H1 (cell line): ENCODE measurements at regions not wholly inside any gene's neighbourhood (a gene's known extent, or its start where the extent isn't known, plus 50 kb on each side); places are given as distances from the start of the nearest gene placed in this dataset.
A peak's percentile ranks its signal among the peaks of the same experiment; 100 is the strongest.

Experiments
- CTCF ChIA-PET: fragments of 300-600 bp; sonication (Branson Sonifier 250); formaldehyde crosslinking; loops from one replicate; lab custom pipeline; 2021; ENCODE audit not compliant: partially characterized antibody; lab: Charles Lee
- POLR2A ChIA-PET: fragments of 300-600 bp; sonication (Branson Sonifier 250); formaldehyde crosslinking; loops from one replicate; lab custom pipeline; 2021; ENCODE audit warnings: inconsistent platforms; ENCODE audit not compliant: partially characterized antibody; lab: Charles Lee
- DNase-seq, 2 experiments: peaks; one replicate each; pipeline versions ENCODE4 v3.0.0 to v3.0.0-alpha.2; 2010 to 2022; ENCODE audit warnings: low spot score in 2 of 2, low read depth in 1 of 2, mixed read lengths in 1 of 2
- FAIRE-seq: peaks from 2 replicates; lab custom pipeline; 2011; peaks lifted over from hg19 to GRCh38; lab: Jason Lieb, UNC
- H2AFZ ChIP-seq: 2 replicates; pipeline ENCODE4 v1.8.1; 2012; ENCODE audit warnings: low read length, inconsistent platforms
- H2AK5ac ChIP-seq: 2 replicates; pipeline ENCODE4 v1.6.1; 2013; ENCODE audit warnings: low read depth, low read length
- H2BK120ac ChIP-seq: replicated peaks from 2 replicates; pipeline ENCODE3; 2013; ENCODE audit warnings: low read depth, low read length, inconsistent platforms
- H2BK12ac ChIP-seq: 2 replicates; pipeline ENCODE4 v1.6.1; 2013; ENCODE audit warnings: low read depth, low read length
- H2BK15ac ChIP-seq: 2 replicates; pipeline ENCODE4 v1.6.1; 2013; ENCODE audit warnings: low read length
- H2BK20ac ChIP-seq: 2 replicates; pipeline ENCODE4 v1.6.1; 2013; ENCODE audit warnings: low read length
- H2BK5ac ChIP-seq: 2 replicates; pipeline ENCODE4 v1.6.1; 2013; ENCODE audit warnings: low read depth, low read length
- H3K14ac ChIP-seq: 2 replicates; pipeline ENCODE4 v1.6.1; 2013; ENCODE audit warnings: inconsistent platforms; ENCODE audit not compliant: insufficient read length
- H3K18ac ChIP-seq: 2 replicates; pipeline ENCODE4 v1.6.1; 2013; ENCODE audit warnings: low read length; ENCODE audit errors: extremely low read depth
- H3K23ac ChIP-seq: 2 replicates; pipeline ENCODE4 v1.6.1; 2013; ENCODE audit warnings: inconsistent platforms; ENCODE audit not compliant: insufficient read length
- H3K23me2 ChIP-seq: 2 replicates; pipeline ENCODE4 v1.6.1; 2013; ENCODE audit warnings: low read depth, low read length
- H3K27ac ChIP-seq: 2 replicates; pipeline ENCODE4 v1.6.1; 2011; ENCODE audit warnings: low read depth, low read length, inconsistent platforms
- H3K27me3 ChIP-seq, 4 experiments: replicated peaks in 1 of 4; 1 replicate in 1 of 4; 2 replicates in 3 of 4; pipeline versions ENCODE4 v1.6.1 to v1.8.1; 2011 to 2013; ENCODE audit warnings: low read length in 3 of 4, mild to moderate bottlenecking in 3 of 4, inconsistent platforms in 2 of 4, mixed read lengths in 2 of 4, moderate library complexity in 1 of 4; ENCODE audit not compliant: control insufficient read depth in 3 of 4, insufficient read depth in 3 of 4; ENCODE audit errors: extremely low read depth in 1 of 4
- H3K36me3 ChIP-seq, 4 experiments: 2 replicates each; pipeline versions ENCODE4 v1.6.1 to v1.8.1; 2011 to 2013; ENCODE audit warnings: mild to moderate bottlenecking in 4 of 4, low read length in 3 of 4, moderate library complexity in 2 of 4, control low read depth in 1 of 4, inconsistent platforms in 1 of 4; ENCODE audit not compliant: insufficient read depth in 4 of 4, control insufficient read depth in 2 of 4
- H3K4ac ChIP-seq: replicated peaks from 2 replicates; pipeline ENCODE3; 2013; ENCODE audit warnings: low read length, low read depth, mixed read lengths, inconsistent platforms; ENCODE audit not compliant: insufficient read length
- H3K4me1 ChIP-seq, 4 experiments: replicated peaks in 1 of 4; 1 replicate in 1 of 4; 2 replicates in 3 of 4; pipeline versions ENCODE4 v1.6.1 to v1.8.1; 2011 to 2013; ENCODE audit warnings: low read length in 3 of 4, inconsistent platforms in 2 of 4, mixed read lengths in 1 of 4; ENCODE audit not compliant: insufficient read depth in 4 of 4, control insufficient read depth in 3 of 4
- H3K4me2 ChIP-seq, 2 experiments: 2 replicates each; pipeline versions ENCODE4 v1.6.1 to v1.8.1; 2011 to 2013; ENCODE audit warnings: low read depth in 2 of 2, low read length in 2 of 2, control low read depth in 1 of 2, inconsistent platforms in 1 of 2, mild to moderate bottlenecking in 1 of 2; ENCODE audit not compliant: insufficient read depth in 1 of 2
- H3K4me3 ChIP-seq, 4 experiments: fragments of 200-600, 300-600 bp in 1 of 4; sonication (generic), shearing (Covaris generic), sonication (Bioruptor Twin) in 1 of 4; 2 replicates each; pipeline versions ENCODE4 v1.5.1 to v1.8.1; 2011 to 2016; ENCODE audit warnings: low read length in 4 of 4, low read depth in 3 of 4, control low read depth in 2 of 4, inconsistent platforms in 2 of 4, mild to moderate bottlenecking in 2 of 4, mixed read lengths in 1 of 4, moderate library complexity in 1 of 4; ENCODE audit not compliant: insufficient read depth in 2 of 4; ENCODE audit errors: extremely low read depth in 1 of 4
- H3K56ac ChIP-seq: replicated peaks from 2 replicates; pipeline ENCODE3; 2013; ENCODE audit warnings: low read depth, mild to moderate bottlenecking, mixed read lengths, low read length, inconsistent platforms; ENCODE audit not compliant: insufficient read length
- H3K79me1 ChIP-seq: 2 replicates; pipeline ENCODE4 v1.6.1; 2013; ENCODE audit warnings: low read depth, low read length, control low read depth
- H3K79me2 ChIP-seq, 2 experiments: 2 replicates each; pipeline versions ENCODE4 v1.6.1 to v1.8.1; 2012 to 2013; ENCODE audit warnings: low read length in 2 of 2, mild to moderate bottlenecking in 2 of 2, inconsistent platforms in 1 of 2; ENCODE audit not compliant: insufficient read depth in 2 of 2, control insufficient read depth in 1 of 2
- H3K9ac ChIP-seq, 4 experiments: replicated peaks in 1 of 4; 1 replicate in 1 of 4; 2 replicates in 3 of 4; pipeline versions ENCODE4 v1.6.1 to v1.8.1; 2011 to 2013; ENCODE audit warnings: low read depth in 3 of 4, low read length in 3 of 4, control low read depth in 2 of 4, mild to moderate bottlenecking in 2 of 4, moderate library complexity in 2 of 4, inconsistent platforms in 1 of 4; ENCODE audit errors: extremely low read depth in 1 of 4
- H3K9me3 ChIP-seq, 2 experiments: 2 replicates each; pipeline versions ENCODE4 v1.6.1 to v1.8.1; 2012 to 2013; ENCODE audit warnings: mild to moderate bottlenecking in 2 of 2, moderate library complexity in 2 of 2, control low read depth in 1 of 2, inconsistent platforms in 1 of 2, low read depth in 1 of 2, low read length in 1 of 2, mixed read lengths in 1 of 2; ENCODE audit not compliant: insufficient read depth in 2 of 2
- H4K20me1 ChIP-seq, 2 experiments: replicated peaks in 1 of 2; 2 replicates each; pipeline versions ENCODE3 to v1.8.1; 2011 to 2013; ENCODE audit warnings: inconsistent platforms in 2 of 2, low read length in 2 of 2, mild to moderate bottlenecking in 1 of 2; ENCODE audit not compliant: insufficient read depth in 2 of 2, control insufficient read depth in 1 of 2
- H4K5ac ChIP-seq: 2 replicates; pipeline ENCODE4 v1.6.1; 2013; ENCODE audit warnings: low read length, low read depth, mixed read lengths, inconsistent platforms; ENCODE audit not compliant: insufficient read length
- H4K8ac ChIP-seq: 2 replicates; pipeline ENCODE4 v1.8.0; 2013; ENCODE audit warnings: mild to moderate bottlenecking, moderate library complexity, low read length, inconsistent platforms; ENCODE audit not compliant: insufficient read depth; ENCODE audit errors: extremely low read depth
- H4K91ac ChIP-seq: replicated peaks from 2 replicates; pipeline ENCODE3; 2013; ENCODE audit warnings: low read length, mixed read lengths, inconsistent platforms; ENCODE audit not compliant: insufficient read length
- BACH1 ChIP-seq: IDR thresholded peaks from 2 replicates; pipeline ENCODE4 v1.6.1; 2012; ENCODE audit warnings: low read length, improper control_type of control experiment
- PHF8 ChIP-seq: fragments of 200-600 bp; sonication (generic); conservative IDR thresholded peaks from 2 replicates; pipeline ENCODE4 v1.7.1; 2012; ENCODE audit warnings: low read depth, mild to moderate bottlenecking, inconsistent platforms, low read length, moderate library complexity
- SUZ12 ChIP-seq: fragments of 200-600 bp; sonication (generic); IDR thresholded peaks from 2 replicates; pipeline ENCODE4 v1.6.1; 2012; ENCODE audit warnings: mild to moderate bottlenecking, inconsistent platforms, low read length, moderate library complexity, mixed read lengths
- YY1 ChIP-seq: IDR thresholded peaks from 2 replicates; pipeline ENCODE4 v1.6.1; 2011; ENCODE audit warnings: low read depth, mild to moderate bottlenecking, low read length
- WGBS, 2 experiments: shearing (Covaris generic) in 1 of 2; methylation state at CpG; one replicate each; pipeline versions ENCODE4 v1.1.6 to v1.1.7; 2013 to 2015; ENCODE audit warnings: low lambda C conversion rate in 2 of 2, mixed read lengths in 2 of 2, inconsistent platforms in 1 of 2, low coverage in 1 of 2, missing lambda C conversion rate in 1 of 2; ENCODE audit not compliant: insufficient replicate concordance in 2 of 2, insufficient coverage in 1 of 2, insufficient read length in 1 of 2; ENCODE audit errors: extremely low coverage in 1 of 2, missing lambda C conversion rate in 1 of 2; 5-methylcytosine and 5-hydroxymethylcytosine counted together
- TF ChIP-seq, protein P1 (sequence below): IDR thresholded peaks from 2 replicates; pipeline ENCODE4 v1.6.1; 2012; ENCODE audit warnings: inconsistent platforms

DNA sequence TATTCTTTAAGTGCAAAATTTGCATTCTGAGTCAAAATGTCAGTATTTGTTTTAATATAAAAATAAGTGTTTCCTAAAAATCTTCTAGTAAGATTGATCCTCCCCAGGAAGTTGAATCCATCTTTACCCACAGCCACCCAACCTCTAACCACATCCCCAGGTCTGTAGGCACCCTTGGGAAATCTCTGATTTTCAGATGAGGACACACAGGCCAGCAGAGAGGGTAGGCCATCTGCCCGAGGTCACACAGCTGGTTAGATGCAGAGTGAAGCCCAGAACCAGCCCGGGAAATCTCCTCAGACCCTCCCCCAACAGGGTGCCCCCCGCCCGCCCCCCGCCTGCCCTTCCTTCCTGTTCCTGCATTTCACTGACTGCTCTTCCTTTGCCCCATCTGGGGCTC lies 277.5 kb downstream of the FBXW7 start:
- Histone ChIP-seq H3K9ac (no peak overlapping the region), H4K5ac (no peak overlapping the region), H2BK5ac (peak overlapping the region; percentile 81; the same call in 1 of the 2 replicates), H3K79me2 (no peaks in the 10 kb centered on the region), H4K20me1 (no peaks in the 10 kb centered on the region), H3K56ac (no peak overlapping the region), H3K9me3 (no peaks in the 10 kb centered on the region), H3K4me1 (peaks cover 0 to 8% (median 3%) of the 10 kb centered on the region in 4 experiments; a peak in 3 of 7 replicates), H3K27ac (no peak overlapping the region), H3K4me3 (no peak overlapping the region), H2BK12ac (no peak overlapping the region), H3K18ac (no peak overlapping the region), H3K27me3 (no peaks in the 10 kb centered on the region), H3K4me2 (no peak overlapping the region), H2AFZ (no peak overlapping the region), H3K4ac (no peak overlapping the region), H3K14ac (no peak overlapping the region), H4K8ac (peak overlapping the region; percentile 82), H4K91ac (no peak overlapping the region), H3K23ac (no peak overlapping the region)
- ChIA-PET CTCF (no interaction called here), POLR2A (no interaction called here)
- DNase-seq = no peak
- WGBS, 2 experiments = 65% methylated on average over 4 of the region's 5 CpGs; no CpG with 5 or more reads in 1 of the 2 experiments
- TF ChIP-seq PHF8 (no peak), YY1 (no peak), BACH1 (no peak), SUZ12 (no peak)
- TF ChIP-seq, protein P1, sequence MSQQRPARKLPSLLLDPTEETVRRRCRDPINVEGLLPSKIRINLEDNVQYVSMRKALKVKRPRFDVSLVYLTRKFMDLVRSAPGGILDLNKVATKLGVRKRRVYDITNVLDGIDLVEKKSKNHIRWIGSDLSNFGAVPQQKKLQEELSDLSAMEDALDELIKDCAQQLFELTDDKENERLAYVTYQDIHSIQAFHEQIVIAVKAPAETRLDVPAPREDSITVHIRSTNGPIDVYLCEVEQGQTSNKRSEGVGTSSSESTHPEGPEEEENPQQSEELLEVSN = no peak
- TF ChIP-seq, all 59 proteins: peak for 0
- Histone ChIP-seq H2AK5ac (no peak overlapping the region), H3K23me2 (no peaks in the 10 kb centered on the region), H2BK20ac (no peak overlapping the region), H2BK15ac (no peak overlapping the region), H2BK120ac (no peak overlapping the region), H3K79me1 (no peaks in the 10 kb centered on the region), H3K36me3 (no peaks in the 10 kb centered on the region)
- no peak for FAIRE-seq
